ENCODE measurements at regions not wholly inside any gene's neighbourhood (a gene's known extent, or its start where the extent isn't known, plus 50 kb on each side); places are given as distances from the start of the nearest gene placed in this dataset.
"Not testable (repeated sequence)": the region's sequence is repeated elsewhere in the genome, so short reads cannot be mapped to it uniquely, and the experiment has no call there.

GRCh38 chr15:93920204-93920603 lies 311.2 kb upstream of the MCTP2 start:
- in situ Hi-C loops (cut with HindIII; ENCODE audit: low pct_unique_long_range_greater_than_20kb, low sequenced_read_pairs) = no loop called here
- no peak for DNase-seq (ENCODE audit: low read depth)

GRCh38 chr15:93918801-93919200 lies 312.6 kb upstream of the MCTP2 start:
- in situ Hi-C loops (cut with HindIII; ENCODE audit: low pct_unique_long_range_greater_than_20kb, low sequenced_read_pairs); DNase-seq (ENCODE audit: low read depth): not testable (repeated sequence)

GRCh38 chr15:93917181-93917580 lies 314.2 kb upstream of the MCTP2 start:
- DNase-seq (ENCODE audit: low read depth) = no peak
- in situ Hi-C loops (cut with HindIII; ENCODE audit: low pct_unique_long_range_greater_than_20kb, low sequenced_read_pairs) = no loop called here

GRCh38 chr15:93913871-93914270 lies 317.5 kb upstream of the MCTP2 start:
- in situ Hi-C loops (cut with HindIII; ENCODE audit: low pct_unique_long_range_greater_than_20kb, low sequenced_read_pairs) = no loop called here
- DNase-seq (ENCODE audit: low read depth) = no peak

GRCh38 chr15:93913310-93913709 lies 318.1 kb upstream of the MCTP2 start:
- in situ Hi-C loops (cut with HindIII; ENCODE audit: low pct_unique_long_range_greater_than_20kb, low sequenced_read_pairs) = no loop called here

GRCh38 chr15:93900476-93901400 lies 330.6 kb upstream of the MCTP2 start:
- no peak for DNase-seq (ENCODE audit: low read depth)
- in situ Hi-C loops (cut with HindIII; ENCODE audit: low pct_unique_long_range_greater_than_20kb, low sequenced_read_pairs) = no loop called here

More at GRCh38 chr15:93913310-93913709, 318.1 kb upstream of the MCTP2 start:
- no peak for DNase-seq (ENCODE audit: low read depth)

- no peak for DNase-seq (ENCODE audit: low read depth)
- in situ Hi-C loops (cut with HindIII; ENCODE audit: low pct_unique_long_range_greater_than_20kb, low sequenced_read_pairs) = no loop called here
Measured at GRCh38 chr15:93899817-93900216, 331.5 kb upstream of the MCTP2 start.

GRCh38 chr15:93897377-93897776 lies 334.0 kb upstream of the MCTP2 start:
- in situ Hi-C loops (cut with HindIII; ENCODE audit: low pct_unique_long_range_greater_than_20kb, low sequenced_read_pairs) = no loop called here
- DNase-seq (ENCODE audit: low read depth) = no peak

GRCh38 chr15:93895976-93896770 lies 335.2 kb upstream of the MCTP2 start:
- no peak for DNase-seq (ENCODE audit: low read depth)
- in situ Hi-C loops (cut with HindIII; ENCODE audit: low pct_unique_long_range_greater_than_20kb, low sequenced_read_pairs) = no loop called here

GRCh38 chr15:93894438-93895036 lies 336.8 kb upstream of the MCTP2 start:
- in situ Hi-C loops (cut with HindIII; ENCODE audit: low pct_unique_long_range_greater_than_20kb, low sequenced_read_pairs) = no loop called here
- DNase-seq (ENCODE audit: low read depth) = no peak

GRCh38 chr15:93887151-93887550 lies 344.2 kb upstream of the MCTP2 start:
- in situ Hi-C loops (cut with HindIII; ENCODE audit: low pct_unique_long_range_greater_than_20kb, low sequenced_read_pairs) = no loop called here

GRCh38 chr15:93882779-93883178 lies 348.6 kb upstream of the MCTP2 start:
- DNase-seq (ENCODE audit: low read depth) = no peak
- in situ Hi-C loops (cut with HindIII; ENCODE audit: low pct_unique_long_range_greater_than_20kb, low sequenced_read_pairs) = no loop called here

More at GRCh38 chr15:93887151-93887550, 344.2 kb upstream of the MCTP2 start:
- no peak for DNase-seq (ENCODE audit: low read depth)

GRCh38 chr15:93882141-93882540 lies 349.2 kb upstream of the MCTP2 start:
- DNase-seq (ENCODE audit: low read depth) = no peak
- in situ Hi-C loops (cut with HindIII; ENCODE audit: low pct_unique_long_range_greater_than_20kb, low sequenced_read_pairs) = no loop called here

GRCh38 chr15:93881310-93881709 lies 350.1 kb upstream of the MCTP2 start:
- in situ Hi-C loops (cut with HindIII; ENCODE audit: low pct_unique_long_range_greater_than_20kb, low sequenced_read_pairs) = no loop called here
- DNase-seq (ENCODE audit: low read depth) = no peak

- in situ Hi-C loops (cut with HindIII; ENCODE audit: low pct_unique_long_range_greater_than_20kb, low sequenced_read_pairs) = no loop called here
- no peak for DNase-seq (ENCODE audit: low read depth)
Measured at GRCh38 chr15:93880358-93880757, 351.0 kb upstream of the MCTP2 start.

GRCh38 chr15:93870583-93870982 lies 360.8 kb upstream of the MCTP2 start:
- in situ Hi-C loops (cut with HindIII; ENCODE audit: low pct_unique_long_range_greater_than_20kb, low sequenced_read_pairs) = no loop called here
- DNase-seq (ENCODE audit: low read depth) = no peak

- in situ Hi-C loops (cut with HindIII; ENCODE audit: low pct_unique_long_range_greater_than_20kb, low sequenced_read_pairs) = no loop called here
- DNase-seq (ENCODE audit: low read depth) = no peak
Measured at GRCh38 chr15:93866948-93867347, 364.4 kb upstream of the MCTP2 start.

- DNase-seq (ENCODE audit: low read depth) = no peak
- in situ Hi-C loops (cut with HindIII; ENCODE audit: low pct_unique_long_range_greater_than_20kb, low sequenced_read_pairs) = no loop called here
Measured at GRCh38 chr15:93866476-93866875, 364.9 kb upstream of the MCTP2 start.

GRCh38 chr15:93865586-93865985 lies 365.8 kb upstream of the MCTP2 start:
- in situ Hi-C loops (cut with HindIII; ENCODE audit: low pct_unique_long_range_greater_than_20kb, low sequenced_read_pairs) = no loop called here
- DNase-seq (ENCODE audit: low read depth) = no peak

All from Caki2 (cell line).